ENCODE measurements at regions not wholly inside any gene's neighbourhood (a gene's known extent, or its start where the extent isn't known, plus 50 kb on each side); places are given as distances from the start of the nearest gene placed in this dataset.
"Not testable (repeated sequence)": the region's sequence is repeated elsewhere in the genome, so short reads cannot be mapped to it uniquely, and the experiment has no call there.

- DNase-seq (ENCODE audit: low read depth in 2 of 2) = no peak
These were observed 599.7 kb downstream of the SLC16A7 start for GRCh38 chr12:60195483-60195882.

GRCh38 chr12:60196366-60196765 lies 600.5 kb downstream of the SLC16A7 start:
- no peak for DNase-seq (ENCODE audit: low read depth in 2 of 2)

DNA sequence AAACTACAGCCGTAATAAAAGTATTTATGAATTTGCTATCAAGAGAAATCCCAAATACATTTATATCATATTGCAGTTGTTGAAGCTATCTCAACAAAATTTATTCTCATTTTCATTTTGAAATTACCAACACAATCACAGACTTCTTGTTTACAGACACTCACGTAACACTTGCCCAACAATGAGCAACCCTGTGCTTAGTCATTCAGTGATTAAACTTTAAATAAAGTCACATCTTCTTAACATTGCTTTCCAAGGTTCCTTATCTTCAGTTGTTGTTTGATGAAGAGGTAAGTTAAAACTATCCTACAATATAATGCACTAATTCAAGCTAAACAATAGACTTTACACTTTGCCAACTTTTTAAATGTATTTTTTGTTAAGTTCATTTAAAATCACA lies 601.8 kb downstream of the SLC16A7 start:
- no peak for DNase-seq (ENCODE audit: low read depth in 2 of 2)

DNA sequence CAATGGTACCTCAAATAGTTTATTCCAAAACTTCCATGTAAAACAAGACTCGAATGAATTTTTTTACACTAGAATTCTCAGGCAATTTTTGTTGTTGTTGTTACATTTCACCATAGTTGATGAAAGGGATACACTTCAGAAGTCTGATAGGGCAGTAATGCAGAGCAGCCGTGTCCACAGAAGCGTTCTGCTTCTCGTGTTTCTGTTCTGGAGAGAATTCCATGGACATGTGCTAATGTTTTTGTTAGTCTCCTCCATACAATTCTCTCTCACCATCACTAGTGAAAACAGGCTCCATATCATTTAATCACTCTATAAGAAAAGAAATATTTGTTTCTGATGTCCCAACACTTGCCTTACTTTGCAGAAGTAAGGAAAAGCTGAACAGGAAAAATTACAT lies 606.1 kb downstream of the SLC16A7 start:
- no peak for DNase-seq (ENCODE audit: low read depth in 2 of 2)

- DNase-seq (ENCODE audit: low read depth in 2 of 2) = no peak
These were observed 609.7 kb downstream of the SLC16A7 start for GRCh38 chr12:60205500-60205899.

DNA sequence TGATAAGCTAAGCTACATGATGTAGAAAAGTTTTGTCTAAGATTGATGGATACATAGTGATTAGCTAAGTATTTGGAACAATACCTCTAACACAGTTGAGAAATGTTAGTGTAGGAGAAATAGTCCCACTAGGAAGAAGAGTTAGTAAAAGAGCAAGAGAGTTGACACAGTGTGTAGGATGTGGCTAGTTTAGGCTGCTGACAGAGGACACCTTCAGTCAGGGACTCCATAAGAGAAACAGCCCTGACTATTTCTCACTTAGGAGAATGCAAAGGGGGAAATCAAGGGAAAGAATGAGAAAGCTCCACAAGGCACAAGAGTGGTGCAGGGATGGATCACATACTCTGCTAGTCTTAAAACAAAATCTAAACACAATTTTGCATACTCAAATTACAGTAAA lies 613.7 kb downstream of the SLC16A7 start:
- DNase-seq (ENCODE audit: low read depth in 2 of 2) = no peak

GRCh38 chr12:60209933-60210332 lies 614.1 kb downstream of the SLC16A7 start:
- no peak for DNase-seq (ENCODE audit: low read depth in 2 of 2)

- no peak for DNase-seq (ENCODE audit: low read depth in 2 of 2)
These were observed 614.9 kb downstream of the SLC16A7 start for GRCh38 chr12:60210756-60211155.

DNA sequence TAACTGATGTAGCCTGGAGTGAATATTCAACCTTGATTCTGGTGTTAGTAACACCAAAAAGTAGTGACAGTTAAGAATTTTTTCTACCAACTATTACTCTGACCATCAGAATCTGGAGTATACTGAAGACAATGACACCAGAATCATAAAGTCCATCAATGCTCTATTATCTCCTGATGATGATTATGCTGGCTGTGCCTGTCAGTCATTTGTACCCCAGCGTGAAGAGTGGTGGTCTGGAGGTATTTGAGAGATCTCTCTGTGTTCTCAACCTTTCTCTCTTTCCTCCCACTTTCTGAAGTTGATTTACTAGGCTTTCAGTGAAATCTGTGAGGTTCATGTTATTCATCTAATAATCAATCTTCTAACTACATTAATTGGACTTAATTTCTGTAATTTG lies 615.4 kb downstream of the SLC16A7 start:
- no peak for DNase-seq (ENCODE audit: low read depth in 2 of 2)

DNA sequence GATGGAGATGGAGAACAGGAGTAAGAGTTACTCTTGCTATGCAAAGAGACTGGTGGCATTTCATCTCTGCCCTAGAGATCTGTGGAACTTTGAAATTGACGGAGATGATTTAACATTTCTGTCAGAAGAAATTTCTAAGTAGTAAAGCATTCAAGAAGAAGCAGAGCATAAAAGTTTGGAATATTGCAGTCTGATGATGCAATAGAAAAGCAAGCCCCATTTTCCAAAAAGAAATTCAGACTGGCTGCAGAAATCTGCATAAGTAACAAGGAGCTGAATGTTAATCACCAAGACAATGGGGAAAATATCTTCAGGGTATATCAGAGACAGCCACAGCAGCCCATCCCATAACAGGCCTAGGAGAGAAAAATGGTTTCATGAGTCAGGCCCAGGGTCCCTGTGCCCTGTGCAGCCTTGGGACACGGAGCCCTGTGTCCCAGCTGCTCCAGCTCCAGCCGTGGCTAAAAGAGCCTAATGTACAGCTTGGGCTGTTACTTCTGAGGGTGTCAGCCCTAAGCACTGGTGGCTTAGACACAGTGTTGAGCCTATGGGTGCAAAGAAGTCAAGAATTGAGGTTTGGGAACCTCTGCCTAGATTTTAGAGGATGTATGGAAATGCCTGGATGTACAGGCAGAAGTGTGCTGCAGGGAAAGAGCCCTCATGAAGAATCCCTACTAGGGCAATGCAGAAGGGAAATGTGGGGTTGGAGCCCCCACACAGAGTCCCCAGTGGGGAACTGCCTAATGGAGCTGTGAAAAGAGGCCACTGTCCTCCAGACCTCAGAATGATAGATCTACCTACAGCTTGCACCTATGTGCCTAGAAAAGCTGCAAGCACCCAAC lies 616.6 kb downstream of the SLC16A7 start:
- no peak for DNase-seq (ENCODE audit: low read depth in 2 of 2)

GRCh38 chr12:60213272-60213671 lies 617.4 kb downstream of the SLC16A7 start:
- DNase-seq (ENCODE audit: low read depth in 2 of 2) = not testable (repeated sequence)

DNA sequence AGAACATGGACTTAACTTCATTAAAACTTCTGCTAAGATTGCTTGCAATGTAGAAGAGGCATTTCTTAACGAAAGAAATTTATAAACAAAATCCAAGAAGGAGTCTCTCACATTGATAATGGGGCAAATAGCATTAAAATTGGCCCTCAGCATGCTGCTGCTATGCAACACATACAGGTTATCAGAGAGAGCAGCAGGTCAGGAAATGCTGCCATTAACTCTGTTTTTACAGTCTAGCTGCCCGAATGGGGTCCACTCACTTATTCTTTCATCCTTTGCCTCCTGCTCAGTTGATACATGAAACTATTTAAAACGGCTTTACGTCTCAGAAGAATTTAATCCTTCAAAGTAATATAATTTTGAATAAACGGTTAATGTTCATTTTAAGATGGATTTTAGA lies 620.4 kb downstream of the SLC16A7 start:
- DNase-seq (ENCODE audit: low read depth in 2 of 2) = no peak

- DNase-seq (ENCODE audit: low read depth in 2 of 2) = no peak
These were observed 627.4 kb downstream of the SLC16A7 start for GRCh38 chr12:60223242-60223641.

GRCh38 chr12:60225216-60226000 lies 629.6 kb downstream of the SLC16A7 start:
- DNase-seq (ENCODE audit: low read depth in 2 of 2) = no peak

- DNase-seq (ENCODE audit: low read depth in 2 of 2) = no peak
These were observed 632.1 kb downstream of the SLC16A7 start for GRCh38 chr12:60227916-60228315.

- DNase-seq (ENCODE audit: low read depth in 2 of 2) = no peak
These were observed 634.2 kb downstream of the SLC16A7 start for GRCh38 chr12:60230056-60230455.

- no peak for DNase-seq (ENCODE audit: low read depth in 2 of 2)
These were observed 635.5 kb downstream of the SLC16A7 start for GRCh38 chr12:60231303-60231702.

DNA sequence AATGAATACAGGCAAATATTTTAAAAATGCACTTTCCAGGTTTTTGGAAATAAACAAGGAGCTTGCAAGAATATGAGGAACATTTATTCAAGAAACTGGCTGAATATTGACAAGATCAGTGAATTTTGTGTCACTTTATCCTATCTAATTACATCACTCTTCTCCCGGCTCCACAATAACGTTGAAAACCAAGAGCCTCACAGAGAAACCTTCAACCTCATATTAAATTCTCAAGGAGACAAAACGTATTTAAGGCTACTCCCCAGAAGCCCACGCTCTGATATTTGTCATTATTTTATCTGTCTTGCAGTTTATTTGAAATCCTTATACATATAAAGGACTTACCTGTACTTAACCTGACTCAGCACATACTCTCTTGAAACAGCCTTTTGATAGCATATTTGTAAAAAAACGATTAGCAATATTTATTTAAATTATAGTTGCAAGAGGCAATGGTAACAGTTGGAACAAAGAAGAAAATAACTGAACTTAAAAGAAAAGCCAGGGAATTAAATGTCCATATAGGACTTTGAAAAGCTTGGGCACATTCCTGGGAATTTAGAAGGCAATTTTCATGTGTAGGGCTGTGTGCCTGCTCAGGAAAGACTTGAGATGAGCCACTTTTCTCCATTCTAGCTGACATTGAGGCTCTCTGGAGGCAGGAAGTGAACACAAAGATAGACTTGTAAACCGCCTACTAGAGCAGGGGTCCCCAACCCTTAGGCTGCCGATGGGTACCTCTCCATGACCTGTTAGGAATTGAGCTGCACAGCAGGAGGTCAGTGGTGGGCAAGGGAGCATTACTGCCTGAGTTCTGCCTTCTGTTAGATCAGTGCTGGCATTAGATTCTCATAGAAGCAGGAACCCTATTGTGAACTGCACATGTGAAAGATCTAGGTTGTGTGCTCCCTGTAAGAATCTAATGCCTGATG lies 636.4 kb downstream of the SLC16A7 start:
- no peak for DNase-seq (ENCODE audit: low read depth in 2 of 2)

GRCh38 chr12:60234611-60235195 lies 638.9 kb downstream of the SLC16A7 start:
- not testable (repeated sequence) for DNase-seq (ENCODE audit: low read depth in 2 of 2)

DNA sequence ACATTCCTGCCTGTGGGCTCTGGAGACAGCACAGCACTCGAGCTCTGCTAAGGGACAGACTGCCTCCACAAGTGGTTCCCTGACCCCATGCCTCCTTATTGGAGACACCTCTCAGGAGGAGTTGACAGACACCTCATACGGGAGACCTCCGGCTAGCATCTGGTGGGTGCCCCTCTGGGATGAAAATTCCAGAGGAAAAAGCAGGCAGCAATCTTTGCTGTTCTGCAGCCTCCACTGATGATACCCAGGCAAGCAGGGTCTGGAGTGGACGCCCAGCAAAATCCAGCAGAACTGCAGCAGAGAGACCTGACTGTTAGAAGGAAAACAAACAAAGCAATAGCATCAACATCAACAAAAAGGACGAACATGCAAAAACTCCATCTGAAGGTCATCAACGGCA lies 639.4 kb downstream of the SLC16A7 start:
- DNase-seq (ENCODE audit: low read depth in 2 of 2) = no peak

DNA sequence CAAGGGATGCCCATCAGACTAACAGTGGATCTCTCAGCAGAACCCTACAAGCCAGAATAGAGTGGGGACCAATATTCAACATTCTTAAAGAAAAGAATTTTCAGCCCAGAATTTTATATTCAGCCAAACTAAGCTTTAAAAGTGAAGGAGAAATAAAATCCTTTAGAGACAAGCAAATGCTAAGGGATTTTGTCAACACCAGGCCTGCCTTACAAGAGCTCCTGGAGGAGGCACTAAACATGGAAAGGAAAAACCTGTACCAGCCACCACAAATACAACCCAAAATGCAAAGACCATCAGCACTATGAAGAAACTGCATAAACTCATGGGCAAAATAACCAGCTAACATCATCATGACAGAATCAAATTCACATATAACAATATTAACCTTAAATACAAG lies 640.6 kb downstream of the SLC16A7 start:
- not testable (repeated sequence) for DNase-seq (ENCODE audit: low read depth in 2 of 2)

DNA sequence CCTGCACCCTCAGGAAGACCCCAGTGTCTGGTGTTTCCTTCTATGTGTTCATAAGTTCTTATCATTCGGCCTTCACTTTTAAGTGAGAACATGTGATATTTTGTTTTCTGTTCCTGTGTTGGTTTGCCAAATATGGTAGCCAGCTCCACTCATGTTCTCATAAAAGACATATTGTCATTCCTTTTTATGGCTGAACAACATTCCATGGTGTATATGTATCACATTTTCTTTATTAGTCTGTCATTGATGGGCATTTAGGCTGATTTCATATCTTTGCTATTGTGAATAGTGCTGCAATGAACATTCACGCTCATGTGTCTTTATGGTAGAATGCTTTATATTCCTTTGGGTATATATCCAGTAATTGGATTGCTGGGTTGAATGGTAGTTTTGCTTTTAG lies 645.1 kb downstream of the SLC16A7 start:
- DNase-seq (ENCODE audit: low read depth in 2 of 2) = no peak

Data from stimulated activated CD4-positive, alpha-beta T cell treated with anti-CD3 and anti-CD28 coated beads, Interleukin-15, amount 100 ng/mL, for 48 hours (primary cell).